ENCODE measurements at regions not wholly inside any gene's neighbourhood (a gene's known extent, or its start where the extent isn't known, plus 50 kb on each side); places are given as distances from the start of the nearest gene placed in this dataset.

DNA sequence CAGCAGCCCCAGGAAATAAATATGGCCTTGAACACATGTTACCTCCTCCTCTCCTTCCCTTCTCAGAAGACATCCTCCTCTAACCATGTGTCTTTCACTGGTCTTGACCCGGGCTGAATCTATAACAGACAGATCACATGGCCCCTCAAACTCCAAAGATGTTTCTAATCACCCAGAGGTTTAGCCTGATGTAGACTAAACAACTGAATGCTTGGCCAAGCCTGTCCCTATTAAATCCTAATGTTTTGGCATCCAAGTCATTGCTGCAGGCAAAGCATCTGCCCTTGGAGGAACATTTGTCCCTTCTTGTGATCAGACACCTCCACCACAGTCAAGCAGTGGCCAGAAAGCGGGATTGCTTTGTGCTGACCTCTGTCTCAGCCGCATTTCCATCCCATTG is 65.5 kb downstream of the ANKRD60 start:
- no peak for DNase-seq

DNA sequence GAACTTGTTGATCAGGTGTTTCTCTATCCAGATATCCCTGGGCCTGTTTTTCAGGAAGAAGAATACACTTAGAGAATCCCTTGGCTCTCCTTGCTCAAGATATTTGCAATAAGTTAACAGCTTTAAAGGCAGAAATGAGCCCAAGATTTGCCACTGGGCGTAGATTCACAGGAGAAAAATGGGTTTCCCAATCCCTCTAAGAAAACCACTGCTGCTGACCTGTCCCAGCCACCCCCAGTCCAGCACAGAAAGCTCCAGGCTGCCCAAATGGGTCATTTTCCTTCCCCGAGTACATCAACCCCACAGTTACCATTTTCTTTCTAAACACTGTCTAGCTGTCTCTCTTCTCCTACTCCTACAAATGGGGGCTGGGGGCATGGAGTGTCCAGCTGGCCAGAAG is 67.3 kb downstream of the ANKRD60 start:
- DNase-seq, result no peak

- DNase-seq, result no peak
These were observed 67.9 kb downstream of the ANKRD60 start for GRCh38 chr20:58160451-58161061.

DNA sequence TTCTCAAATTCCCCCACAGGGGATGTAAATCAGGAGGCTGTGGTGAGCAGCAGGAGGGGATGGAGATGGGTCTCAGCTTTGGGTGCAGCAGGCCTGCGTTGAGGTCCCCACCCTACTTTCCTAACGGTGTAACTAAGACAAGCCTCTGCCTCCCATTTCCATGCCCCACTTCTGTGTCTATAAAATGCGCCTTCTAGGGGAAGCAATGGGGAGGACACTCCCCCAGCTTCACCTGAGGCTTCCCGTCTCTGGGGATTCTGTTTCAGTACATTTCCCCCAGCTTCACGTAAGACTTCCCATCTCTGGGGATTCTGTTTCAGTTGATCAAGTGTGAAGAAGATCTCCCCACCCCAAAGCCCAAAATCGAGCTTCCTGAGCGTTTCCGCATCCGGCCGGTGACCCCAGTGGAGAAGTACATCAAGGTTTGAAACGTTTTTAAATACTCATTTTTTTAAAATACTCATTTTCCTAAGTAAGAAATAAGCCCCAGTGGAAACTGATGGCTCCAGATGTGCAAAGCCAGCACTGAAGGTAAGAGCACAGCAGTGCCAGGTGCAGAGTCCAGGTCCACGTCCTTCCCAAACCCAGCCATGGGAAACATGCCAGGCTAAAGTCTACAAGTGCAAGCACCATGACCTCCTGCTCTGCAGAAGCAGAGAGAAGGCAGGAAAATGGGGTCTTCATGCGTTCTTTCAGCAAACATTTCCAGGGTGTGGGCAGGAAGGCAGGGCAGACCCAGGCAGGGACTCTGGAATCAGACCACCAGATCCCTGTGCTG is 73.1 kb downstream of the ANKRD60 start:
- DNase-seq, result no peak

- no peak for DNase-seq
These were observed 74.3 kb downstream of the ANKRD60 start for GRCh38 chr20:58154113-58154512.

GRCh38 chr20:58153121-58153520 is 75.3 kb downstream of the ANKRD60 start:
- DNase-seq, result no peak

GRCh38 chr20:58150772-58151171 is 77.7 kb downstream of the ANKRD60 start:
- no peak for DNase-seq

- no peak for DNase-seq
These were observed 78.9 kb downstream of the ANKRD60 start for GRCh38 chr20:58149437-58150091.

- no peak for DNase-seq
These were observed 79.6 kb downstream of the ANKRD60 start for GRCh38 chr20:58148891-58149290.

GRCh38 chr20:58147628-58148370 is 80.7 kb downstream of the ANKRD60 start:
- DNase-seq, result no peak

DNA sequence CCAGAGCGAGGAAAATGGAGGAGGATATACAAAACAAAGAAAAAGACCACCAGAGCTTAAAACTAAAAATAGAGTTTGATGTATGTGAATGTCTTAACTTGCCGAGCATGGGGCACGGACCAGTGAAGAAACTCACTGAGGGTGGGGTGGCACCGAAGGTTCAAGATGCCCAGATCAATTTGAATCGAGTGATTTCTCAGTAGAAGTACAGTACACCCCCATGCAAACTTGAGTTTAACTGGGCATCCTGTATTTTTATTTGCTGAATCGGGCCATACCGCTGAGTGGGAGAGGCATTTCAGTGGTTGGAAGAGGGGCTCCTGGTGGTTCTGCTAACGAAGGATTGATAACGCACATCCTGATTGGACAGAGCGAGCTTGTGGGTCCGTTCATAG is 81.7 kb downstream of the ANKRD60 start:
- DNase-seq, result no peak

DNA sequence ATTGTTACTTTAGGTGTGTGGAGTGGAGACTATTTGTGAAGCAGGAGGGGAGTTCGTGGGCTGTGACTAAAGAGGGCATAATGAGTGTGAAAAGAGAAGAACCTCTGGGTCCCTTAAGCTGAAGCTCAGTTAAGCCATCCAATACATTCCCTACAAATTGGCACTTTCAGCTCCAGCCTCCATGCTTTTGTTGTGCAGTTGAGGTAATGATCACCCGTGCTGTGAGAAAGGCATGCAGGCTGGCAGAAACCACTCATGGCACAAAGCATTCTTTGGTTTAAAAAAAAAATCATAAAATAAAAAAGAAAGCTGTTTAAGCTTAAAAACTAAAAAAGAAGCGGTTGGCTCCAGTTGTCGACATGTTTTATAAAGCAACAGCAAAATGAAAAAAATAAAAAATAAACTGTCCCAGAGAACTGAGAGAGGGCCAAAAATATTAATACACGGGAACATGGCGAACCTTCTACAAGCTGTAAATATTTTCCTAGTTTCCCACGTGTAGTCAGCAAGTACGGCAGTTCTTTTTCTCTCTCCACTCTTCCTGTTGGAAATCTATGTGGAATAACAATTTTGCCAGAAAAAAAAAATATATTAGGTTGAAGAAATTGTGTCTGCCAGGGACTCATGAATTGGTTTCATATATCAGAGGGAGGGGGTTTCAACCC is 82.2 kb downstream of the ANKRD60 start:
- DNase-seq, result no peak

GRCh38 chr20:58145506-58146080 is 82.9 kb downstream of the ANKRD60 start:
- DNase-seq, result no peak

- no peak for DNase-seq
These were observed 84.4 kb downstream of the ANKRD60 start for GRCh38 chr20:58144096-58144495.

DNA sequence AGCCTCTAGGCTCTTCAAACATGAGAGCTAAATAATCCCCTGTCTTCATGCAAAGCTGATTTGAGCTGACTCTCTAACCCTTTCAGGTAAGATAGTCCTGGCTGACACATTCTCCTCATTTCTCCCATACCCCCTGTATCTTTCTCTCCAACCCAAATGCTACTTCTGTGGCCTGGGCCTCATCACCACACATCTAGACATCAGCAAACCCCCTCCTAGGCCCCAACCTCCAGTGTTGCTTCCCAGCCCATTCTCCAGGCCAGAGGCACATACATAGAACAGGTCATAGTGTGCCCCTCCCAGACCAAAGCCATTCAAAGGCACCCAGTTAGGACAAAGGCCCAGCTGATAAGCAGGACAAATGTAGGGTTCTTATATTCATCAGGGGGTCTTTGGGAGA is 84.9 kb downstream of the ANKRD60 start:
- DNase-seq, result no peak

DNA sequence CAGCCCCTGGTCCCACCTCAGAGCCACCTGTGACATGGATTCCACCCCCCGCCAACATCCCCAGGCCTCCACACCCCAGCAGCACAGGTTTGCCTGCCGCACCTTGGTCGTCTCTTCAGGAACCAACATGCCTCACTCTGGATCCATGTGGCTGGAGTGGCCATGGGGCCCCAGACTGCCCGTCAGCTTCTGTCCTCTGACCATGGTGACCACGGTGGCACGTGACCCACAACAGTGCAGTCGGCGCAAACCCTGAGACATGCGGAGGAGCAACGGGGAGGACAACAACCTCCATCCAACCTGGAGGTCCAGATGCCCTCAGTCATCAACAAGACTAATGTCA is 85.6 kb downstream of the ANKRD60 start:
- no peak for DNase-seq

DNA sequence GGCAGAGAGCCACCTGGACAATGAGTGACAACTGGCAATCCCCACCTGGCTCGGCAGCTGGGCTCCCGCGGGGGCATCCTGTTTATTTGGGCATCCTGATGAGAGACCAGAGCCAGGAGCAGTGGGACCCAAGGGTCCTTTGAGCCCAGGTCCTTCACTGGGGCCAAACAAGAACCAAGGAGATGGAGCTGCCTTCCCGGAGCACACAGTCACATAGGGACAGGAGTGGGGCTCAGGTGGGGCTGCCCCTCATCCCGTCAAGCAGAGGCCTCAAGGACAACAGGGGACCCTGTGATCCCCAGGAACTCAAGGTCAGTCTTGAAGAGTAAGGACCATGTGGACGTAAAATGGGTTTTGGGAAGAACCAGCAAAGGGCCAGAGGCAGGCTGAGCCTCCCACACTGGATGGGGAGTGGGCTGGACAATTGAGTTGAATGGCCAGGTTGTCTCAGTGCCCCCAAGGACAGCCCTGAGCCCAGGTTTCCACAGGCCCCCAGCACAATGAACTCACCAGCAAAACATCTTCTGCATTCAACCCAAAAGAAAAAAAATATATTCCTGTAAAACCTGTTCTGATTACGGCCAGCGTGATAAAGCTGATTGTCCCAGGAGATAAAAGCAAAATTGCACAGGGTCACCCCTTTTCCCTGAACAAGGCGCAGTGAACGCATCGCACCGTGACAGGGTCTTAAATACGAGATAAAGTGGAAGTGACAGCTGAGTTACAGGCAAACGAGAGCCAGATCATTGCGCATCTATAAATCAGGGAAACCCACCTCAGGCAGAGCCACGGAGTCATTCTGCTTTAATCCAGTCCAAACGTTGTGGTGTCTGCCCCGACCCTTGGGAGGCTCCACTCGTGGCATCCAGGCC is 86.2 kb downstream of the ANKRD60 start:
- no peak for DNase-seq

- no peak for DNase-seq
These were observed 87.0 kb downstream of the ANKRD60 start for GRCh38 chr20:58141496-58141895.

DNA sequence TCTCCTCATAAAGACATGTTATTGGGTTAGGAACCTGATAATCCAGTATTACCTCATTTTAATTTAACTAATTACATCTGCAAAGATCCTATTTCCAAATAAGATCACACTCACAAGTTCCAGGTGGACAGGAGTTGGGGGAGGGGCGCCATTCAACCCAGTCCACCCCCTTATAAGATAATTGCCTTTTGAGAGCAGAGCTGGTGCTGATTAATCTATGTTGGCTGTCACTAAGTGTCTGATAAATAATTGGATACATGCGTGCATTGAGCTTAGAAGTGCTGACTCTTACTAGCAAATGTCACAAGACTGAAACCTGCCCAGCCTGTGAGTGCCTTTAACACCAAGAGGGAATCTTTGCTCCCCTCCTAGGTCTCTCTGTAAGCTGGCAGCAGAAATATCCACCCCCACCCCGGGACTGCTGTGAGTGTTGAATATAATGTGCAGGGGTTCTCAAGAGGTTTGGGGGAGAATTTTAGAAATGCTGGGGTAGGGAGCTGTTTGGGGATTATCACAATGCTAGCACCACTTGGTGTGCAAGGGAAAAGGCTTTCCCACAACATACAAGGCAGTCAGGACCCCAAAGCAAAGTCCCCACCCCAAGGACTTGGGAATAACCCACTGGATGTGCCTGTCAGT is 87.5 kb downstream of the ANKRD60 start:
- no peak for DNase-seq

DNA sequence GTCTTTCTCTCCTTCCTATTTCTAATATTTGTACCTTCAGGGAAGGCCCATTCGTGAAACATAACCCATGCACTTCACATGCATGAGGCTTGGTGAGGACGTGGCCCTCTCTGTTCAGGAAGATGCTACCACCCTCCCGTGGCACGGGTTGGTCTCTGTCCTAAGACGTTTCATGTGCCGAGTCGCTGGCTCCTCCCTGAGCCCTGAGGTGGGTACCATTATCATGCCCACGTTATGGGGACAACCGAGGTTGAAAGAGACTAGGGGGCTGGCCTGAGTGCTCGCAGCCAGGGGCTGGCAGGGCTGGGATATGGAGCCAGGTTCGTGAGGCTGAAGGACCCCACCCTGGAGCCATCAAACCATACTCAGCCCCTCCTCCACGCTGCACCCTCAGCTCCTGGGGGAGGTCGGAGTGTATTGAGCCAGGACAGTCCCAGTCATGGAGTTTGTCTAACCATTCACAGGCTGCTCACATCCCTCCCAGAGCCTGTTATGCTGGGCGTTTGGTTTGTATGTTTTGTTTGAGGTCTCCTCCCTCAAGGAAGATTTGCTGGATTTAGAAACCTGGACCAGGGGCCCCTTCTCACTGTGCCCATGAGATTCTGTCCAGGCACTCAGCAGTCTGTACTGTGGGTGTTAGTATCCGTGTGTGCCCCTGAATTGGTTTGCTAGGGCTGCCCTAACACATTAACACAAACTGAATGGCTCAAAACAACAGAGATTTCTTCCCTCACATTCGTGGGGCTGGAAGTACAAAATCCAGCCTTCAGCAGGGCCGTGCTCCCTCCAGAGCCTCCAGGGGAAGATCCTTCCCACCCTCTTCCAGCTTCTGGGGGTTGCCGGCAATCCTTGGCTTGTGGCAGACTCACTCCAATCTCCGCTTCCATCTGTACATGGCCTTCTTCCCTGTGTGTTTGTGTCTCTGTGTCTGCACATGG is 88.3 kb downstream of the ANKRD60 start:
- DNase-seq, result no peak

Measured in activated CD4-positive, CD25-positive, alpha-beta regulatory T cell treated with anti-CD3 and anti-CD28 coated beads, Interleukin-2, amount 50 U/mL, for 72 hours (primary cell).